Heart left ventricle (tissue), 16 donors: ENCODE measurements at regions not wholly inside any gene's neighbourhood (a gene's known extent, or its start where the extent isn't known, plus 50 kb on each side); places are given as distances from the start of the nearest gene placed in this dataset.

Source experiments
- ATAC-seq, 4 donors: fragments of 200-7000 bp; cut with Tn5 transposase; one replicate each; pipeline ENCODE4 v1.9.1; 2020 to 2022; ENCODE audit warnings: moderate library complexity in 4 of 4, mild to moderate bottlenecking in 3 of 4, moderate number of reproducible peaks in 1 of 4
- DNase-seq, 5 donors: peaks; one replicate each; pipeline ENCODE4 v3.0.0-alpha.2; 2020
- H3K27ac ChIP-seq, 12 donors: fragments of 200-600 bp; sonication (generic) in 4 of 12; one replicate each; pipeline versions ENCODE4 v1.5.0 to v1.8.0; 2016 to 2022; ENCODE audit warnings: mild to moderate bottlenecking in 2 of 12
- H3K27me3 ChIP-seq, 9 donors: fragments of 200-600 bp; sonication (generic) in 2 of 9; one replicate each; pipeline versions ENCODE4 v1.5.1 to v1.8.0; 2016 to 2022; ENCODE audit warnings: mild to moderate bottlenecking in 3 of 9
- H3K36me3 ChIP-seq, 9 donors: fragments of 200-600 bp; sonication (generic) in 2 of 9; one replicate each; pipeline versions ENCODE4 v1.5.0 to v1.8.0; 2018 to 2022; ENCODE audit warnings: mild to moderate bottlenecking in 2 of 9
- H3K4me1 ChIP-seq, 12 donors: fragments of 200-600 bp; sonication (generic) in 4 of 12; one replicate each; pipeline versions ENCODE4 v1.5.0 to v1.8.0; 2016 to 2022; ENCODE audit warnings: mild to moderate bottlenecking in 3 of 12
- H3K4me3 ChIP-seq, 12 donors: fragments of 200-600 bp; sonication (generic) in 4 of 12; one replicate each; pipeline versions ENCODE4 v1.5.0 to v1.8.0; 2017 to 2022; ENCODE audit warnings: mild to moderate bottlenecking in 9 of 12, moderate library complexity in 4 of 12
- H3K9me3 ChIP-seq, 12 donors: fragments of 200-600 bp; sonication (generic) in 4 of 12; one replicate each; pipeline versions ENCODE4 v1.5.0 to v1.8.0; 2016 to 2022; ENCODE audit warnings: mild to moderate bottlenecking in 1 of 12
- CTCF ChIP-seq, 12 donors: fragments of 200-600 bp; sonication (generic) in 4 of 12; IDR thresholded peaks; one replicate each; pipeline versions ENCODE4 v1.5.0 to v1.8.0; 2018 to 2022; ENCODE audit warnings: antibody characterized with exemption in 12 of 12, mild to moderate bottlenecking in 5 of 12
- POLR2A ChIP-seq, 2 donors: fragments of 450-650 bp; IDR thresholded peaks; one replicate each; pipeline ENCODE4 v1.6.1; 2017; ENCODE audit warnings: antibody characterized with exemption in 2 of 2, mild to moderate bottlenecking in 2 of 2, moderate library complexity in 2 of 2
- WGBS, 4 donors: extraction: QIAGEN DNeasy Blood & Tissue Kit in 2 of 4; methylation state at CpG; one replicate each; pipeline versions ENCODE4 v1.1.5 to v1.1.7; 2013 to 2018; 5-methylcytosine and 5-hydroxymethylcytosine counted together
- intact Hi-C, 10 donors: fragments of 100-400 bp; cut with DNase I; formaldehyde crosslinking; loops; one replicate each; pipeline versions ENCODE4 v1.11.1 to v1.14.2; 2022
- donor health status: ischemic (EF 13 %, LVEDD 7.1; RV severe dilation, severe dysfunction).
- donor health status: healthy with polysubstance abuse.
- donor health status: DM: no; HTN: yes; CAD: no.
- donor health status: DM: no; HTN: no; CAD: no.
- donor health status: ischemic (EF 25% LVEDD 6.9; RV normal size, moderate dysfunction).
- donor health status: ischemic (EF 25% LVEDD 5.7; RV mildly dilated, moderate dysfunction).
- donor health status: healthy.
- donor health status: DM: yes; HTN: yes; CAD: no.
- donor health status: ischemic (EF 35%, LVEDD 5.7; RV mildly dilated, moderate dysfunction).
- donor health status: nonischemic (EF 11% LVEDD 7.7; RV severe dilation, severe dysfunction).
- donor health status: DM: yes; HTN: yes; CAD: no.
- donor health status: PGD.
- donor health status: ischemic (EF 29% LVEDD 5.4; RV normal size, mild dysfunction).
- donor health status: nonischemic (EF 23%, LVEDD 6.1; RV moderate dilation, normal function).

- intact Hi-C loops, result no loop called here
- WGBS, 4 donors, result 84 to 92% (median 88%) methylated on average over 3 of the region's 3 CpGs
These were observed 936.2 kb upstream of the CHORDC1 start for GRCh38 chr11:91158891-91159537.

GRCh38 chr11:91158297-91158696 lies 935.4 kb upstream of the CHORDC1 start:
- Histone ChIP-seq H3K27ac (no peak overlapping the region), H3K9me3 (peaks cover 0 to 8% (median 0%) of the 10 kb centered on the region in 12 donors), H3K27me3 (no peaks in the 10 kb centered on the region), H3K36me3 (no peaks in the 10 kb centered on the region), H3K4me3 (no peak overlapping the region), H3K4me1 (peaks cover 0 to 3% (median 0%) of the 10 kb centered on the region in 12 donors)
- no peak for DNase-seq
- ATAC-seq, result no peak
- WGBS, 4 donors, result 28 to 54% (median 44%) methylated on average over 1 of the region's 1 CpG
- TF ChIP-seq CTCF (IDR thresholded peaks at IDR 0.05) (no peak), POLR2A (IDR thresholded peaks at IDR 0.05) (no peak)
- intact Hi-C loops, result no loop called here

More at GRCh38 chr11:91158891-91159537, 936.2 kb upstream of the CHORDC1 start:
- DNase-seq (no peak), ATAC-seq (no peak)
- H3K4me3 ChIP-seq, result no peak overlapping the region
- H3K27ac ChIP-seq, result no peak overlapping the region
- H3K36me3 ChIP-seq, result no peaks in the 10 kb centered on the region
- TF ChIP-seq POLR2A (IDR thresholded peaks at IDR 0.05) (no peak), CTCF (IDR thresholded peaks at IDR 0.05) (no peak)
- H3K27me3 ChIP-seq, result no peaks in the 10 kb centered on the region
- peaks cover 0 to 9% (median 0%) of the 10 kb centered on the region in 12 donors for H3K4me1 ChIP-seq
- H3K9me3 ChIP-seq, result peaks cover 0 to under 1% (median 0%) of the 10 kb centered on the region in 12 donors

- no peak for ATAC-seq
- WGBS, 4 donors, result 57 to 62% (median 60%) methylated on average over 8 of the region's 8 CpGs
- H3K4me1 ChIP-seq, result peaks cover 0 to 3% (median 0%) of the 10 kb centered on the region in 12 donors
- H3K27me3 ChIP-seq, result no peaks in the 10 kb centered on the region
- no peak overlapping the region for H3K27ac ChIP-seq
- no peak for TF ChIP-seq POLR2A (IDR thresholded peaks at IDR 0.05)
- no peak overlapping the region for H3K4me3 ChIP-seq
- intact Hi-C loops, result no loop called here
- DNase-seq, result no peak
- peaks cover 0 to 20% (median 4%) of the 10 kb centered on the region in 12 donors for H3K9me3 ChIP-seq
- H3K36me3 ChIP-seq, result no peaks in the 10 kb centered on the region
These were observed 933.2 kb upstream of the CHORDC1 start for GRCh38 chr11:91156041-91156440.

- no peak for TF ChIP-seq POLR2A (IDR thresholded peaks at IDR 0.05)
- TF ChIP-seq CTCF (IDR thresholded peaks at IDR 0.05), result no peak
- H3K9me3 ChIP-seq, result peaks cover 0 to 11% (median 4%) of the 10 kb centered on the region in 12 donors
- no peak for DNase-seq
- intact Hi-C loops, result no loop called here
- no peaks in the 10 kb centered on the region for H3K36me3 ChIP-seq
- no peak overlapping the region for H3K27ac ChIP-seq
- ATAC-seq, result no peak
- no peaks in the 10 kb centered on the region for H3K4me1 ChIP-seq
- H3K4me3 ChIP-seq, result no peak overlapping the region
- H3K27me3 ChIP-seq, result no peaks in the 10 kb centered on the region
- 70 to 82% (median 74%) methylated on average over 2 of the region's 2 CpGs for WGBS, 4 donors
These were observed 925.0 kb upstream of the CHORDC1 start for GRCh38 chr11:91147885-91148284.

- no peak overlapping the region for H3K4me3 ChIP-seq
- WGBS, 4 donors, result 79 to 84% (median 81%) methylated on average over 3 of the region's 3 CpGs
- peaks cover 0 to 6% (median 0%) of the 10 kb centered on the region in 12 donors for H3K9me3 ChIP-seq
- no peaks in the 10 kb centered on the region for H3K4me1 ChIP-seq
- no peaks in the 10 kb centered on the region for H3K36me3 ChIP-seq
- intact Hi-C loops, result no loop called here
- ATAC-seq (no peak), DNase-seq (no peak)
- no peaks in the 10 kb centered on the region for H3K27me3 ChIP-seq
- H3K27ac ChIP-seq, result no peak overlapping the region
- TF ChIP-seq POLR2A (IDR thresholded peaks at IDR 0.05) (no peak), CTCF (IDR thresholded peaks at IDR 0.05) (no peak)
These were observed 918.8 kb upstream of the CHORDC1 start for GRCh38 chr11:91141655-91142054.
